Activated naive CD8-positive, alpha-beta T cell treated with anti-CD3 and anti-CD28 coated beads for 36 hours (primary cell): ENCODE measurements at regions not wholly inside any gene's neighbourhood (a gene's known extent, or its start where the extent isn't known, plus 50 kb on each side); places are given as distances from the start of the nearest gene placed in this dataset.

Source experiments
- DNase-seq: peaks from one replicate; pipeline ENCODE4 v3.0.0; 2021
- H3K27ac Mint-ChIP-seq: one replicate; pipeline ENCODE4 v1.8.0; 2022; ENCODE audit warnings: mild to moderate bottlenecking, moderate library complexity, mixed read lengths
- H3K27me3 Mint-ChIP-seq: one replicate; pipeline ENCODE4 v1.8.0; 2022; ENCODE audit warnings: mild to moderate bottlenecking, mixed read lengths
- H3K36me3 Mint-ChIP-seq: one replicate; pipeline ENCODE4 v1.8.0; 2021; ENCODE audit warnings: mild to moderate bottlenecking, mixed read lengths
- H3K4me1 Mint-ChIP-seq: one replicate; pipeline ENCODE4 v1.8.0; 2021; ENCODE audit warnings: mixed read lengths
- H3K4me3 Mint-ChIP-seq: one replicate; pipeline ENCODE4 v1.8.0; 2022; ENCODE audit warnings: mild to moderate bottlenecking, moderate library complexity, mixed read lengths
- H3K9me3 Mint-ChIP-seq: one replicate; pipeline ENCODE4 v1.8.0; 2022; ENCODE audit warnings: mixed read lengths

DNA sequence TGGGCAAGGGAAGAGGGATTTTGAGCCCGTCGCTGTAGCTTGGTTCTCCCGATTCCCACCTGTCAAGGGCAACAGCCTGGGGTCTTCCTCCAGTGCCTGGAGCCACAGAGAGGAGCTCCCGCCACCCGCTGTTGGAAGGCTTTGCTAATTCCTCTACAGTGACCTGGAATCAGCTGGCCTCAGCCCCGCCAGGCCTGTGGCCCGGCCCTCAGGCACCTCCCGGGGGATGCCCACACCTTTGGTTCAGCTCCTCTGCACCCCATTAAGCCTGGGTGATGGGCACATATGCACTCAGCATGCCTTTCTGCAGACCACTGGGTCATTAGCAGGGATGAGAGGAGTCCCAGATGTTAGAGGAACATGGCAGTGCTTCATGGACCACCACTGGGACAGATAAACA, 121.4 kb upstream of the MKI67 start:
- Mint-ChIP-seq H3K27me3 (no peaks in the 10 kb centered on the region), H3K9me3 (no peaks in the 10 kb centered on the region), H3K4me1 (no peaks in the 10 kb centered on the region), H3K4me3 (no peak overlapping the region), H3K27ac (no peak overlapping the region), H3K36me3 (no peaks in the 10 kb centered on the region)
- no peak for DNase-seq

- Mint-ChIP-seq H3K4me1 (no peaks in the 10 kb centered on the region), H3K27me3 (no peaks in the 10 kb centered on the region), H3K36me3 (no peaks in the 10 kb centered on the region), H3K27ac (no peak overlapping the region), H3K4me3 (no peak overlapping the region), H3K9me3 (no peaks in the 10 kb centered on the region)
- no peak for DNase-seq
Observed at GRCh38 chr10:128254476-128254875, 128.3 kb upstream of the MKI67 start.

DNA sequence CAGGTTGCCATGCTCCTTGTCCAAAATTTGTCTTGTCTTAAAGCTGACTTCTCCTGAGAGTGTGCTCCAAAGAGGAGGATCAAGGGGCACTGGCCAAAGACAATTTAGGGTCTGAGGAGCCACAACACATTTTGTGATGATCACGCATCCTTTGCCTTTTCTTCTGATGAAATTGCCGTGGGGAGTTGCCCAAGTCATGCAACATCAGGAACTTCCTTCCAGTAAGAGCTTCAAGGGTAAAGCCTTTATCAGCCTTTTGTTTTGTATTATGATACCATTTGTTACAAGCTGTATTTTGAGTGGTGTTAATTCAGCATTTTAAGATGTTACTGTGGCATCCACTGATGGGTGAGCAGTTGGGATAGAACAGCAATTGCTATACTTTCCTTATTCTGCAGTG, 131.2 kb upstream of the MKI67 start:
- Mint-ChIP-seq H3K4me1 (no peaks in the 10 kb centered on the region), H3K9me3 (no peaks in the 10 kb centered on the region), H3K27ac (no peak overlapping the region), H3K36me3 (no peaks in the 10 kb centered on the region), H3K4me3 (no peak overlapping the region), H3K27me3 (peaks cover 1% of the 10 kb centered on the region)
- DNase-seq, result no peak

GRCh38 chr10:128258421-128258976, 132.3 kb upstream of the MKI67 start:
- H3K27me3 Mint-ChIP-seq, result peaks cover 12% of the 10 kb centered on the region
- no peaks in the 10 kb centered on the region for H3K36me3 Mint-ChIP-seq
- no peaks in the 10 kb centered on the region for H3K4me1 Mint-ChIP-seq
- no peak overlapping the region for H3K27ac Mint-ChIP-seq
- DNase-seq, result no peak
- no peaks in the 10 kb centered on the region for H3K9me3 Mint-ChIP-seq
- H3K4me3 Mint-ChIP-seq, result no peak overlapping the region

DNA sequence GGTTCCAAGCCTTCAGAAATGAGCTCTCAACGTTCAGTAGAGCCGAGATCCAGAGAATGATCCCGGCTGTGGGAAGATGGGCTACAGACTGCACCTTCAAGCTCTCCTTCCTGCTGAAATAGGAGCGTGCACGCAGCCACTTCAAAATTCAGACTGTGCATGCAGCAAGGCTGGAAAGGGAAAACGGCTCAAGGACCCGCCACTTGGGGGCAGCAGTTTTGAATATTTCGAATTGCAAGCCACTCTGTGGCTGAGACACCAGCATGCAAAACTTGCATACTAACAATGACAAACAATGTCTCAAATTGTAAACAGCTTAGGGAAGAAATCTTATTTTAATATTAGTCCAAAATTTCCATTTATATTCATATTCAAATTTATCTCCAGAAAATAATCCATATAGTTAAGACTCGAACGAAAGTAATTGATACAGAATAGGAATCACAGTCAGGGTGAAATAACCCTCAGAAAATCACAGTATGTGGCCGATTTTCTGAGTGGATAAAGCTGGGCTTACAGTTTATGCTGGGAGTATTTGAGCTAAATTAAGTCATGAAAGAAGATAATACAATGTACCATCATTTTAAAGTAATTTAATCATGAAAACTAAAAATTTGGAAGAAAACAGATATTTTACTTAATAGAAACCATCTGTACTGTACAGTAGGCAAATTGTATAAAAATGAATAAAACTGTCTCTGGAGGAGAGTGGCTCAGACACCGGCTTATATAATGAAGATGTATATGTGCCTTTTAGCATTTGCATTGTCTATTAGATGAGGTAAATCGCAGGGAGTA, 137.9 kb upstream of the MKI67 start:
- peak; percentile 24 for DNase-seq
- H3K27me3 Mint-ChIP-seq, result peaks cover 57% of the 10 kb centered on the region
- no peak overlapping the region for H3K27ac Mint-ChIP-seq
- H3K9me3 Mint-ChIP-seq, result no peaks in the 10 kb centered on the region
- H3K36me3 Mint-ChIP-seq, result no peaks in the 10 kb centered on the region
- no peaks in the 10 kb centered on the region for H3K4me1 Mint-ChIP-seq
- H3K4me3 Mint-ChIP-seq, result no peak overlapping the region

- no peaks in the 10 kb centered on the region for H3K9me3 Mint-ChIP-seq
- H3K27me3 Mint-ChIP-seq, result peaks cover 60% of the 10 kb centered on the region
- H3K4me3 Mint-ChIP-seq, result no peak overlapping the region
- no peaks in the 10 kb centered on the region for H3K36me3 Mint-ChIP-seq
- no peak for DNase-seq
- no peak overlapping the region for H3K27ac Mint-ChIP-seq
- H3K4me1 Mint-ChIP-seq, result no peaks in the 10 kb centered on the region
Observed at GRCh38 chr10:128265596-128265995, 139.4 kb upstream of the MKI67 start.

DNA sequence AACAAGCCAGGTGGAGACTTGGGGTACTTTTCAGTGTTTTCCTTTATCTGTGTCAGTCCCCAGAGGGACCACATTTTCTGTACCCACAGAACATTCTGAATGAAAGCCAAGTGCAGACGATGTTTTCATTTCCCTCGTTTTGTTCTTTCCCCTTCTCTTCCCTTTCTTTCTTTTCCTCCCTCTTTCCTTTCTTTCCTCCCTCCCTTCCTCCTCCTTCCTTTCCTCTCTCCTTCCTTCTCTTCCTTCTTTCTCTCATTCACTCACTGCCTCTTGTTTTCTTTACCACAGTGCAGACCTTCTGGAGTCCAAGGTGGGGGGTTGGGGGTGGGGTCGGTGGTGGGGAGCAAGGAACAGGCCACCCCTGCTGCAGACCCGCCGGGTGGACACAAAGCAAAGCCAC, 141.4 kb upstream of the MKI67 start:
- H3K4me3 Mint-ChIP-seq, result no peak overlapping the region
- peaks cover 69% of the 10 kb centered on the region for H3K27me3 Mint-ChIP-seq
- no peaks in the 10 kb centered on the region for H3K36me3 Mint-ChIP-seq
- no peaks in the 10 kb centered on the region for H3K9me3 Mint-ChIP-seq
- no peak overlapping the region for H3K27ac Mint-ChIP-seq
- H3K4me1 Mint-ChIP-seq, result no peaks in the 10 kb centered on the region
- no peak for DNase-seq

GRCh38 chr10:128268015-128268722, 141.9 kb upstream of the MKI67 start:
- H3K9me3 Mint-ChIP-seq, result no peaks in the 10 kb centered on the region
- H3K4me3 Mint-ChIP-seq, result no peak overlapping the region
- peak; percentile 15 for DNase-seq
- H3K27ac Mint-ChIP-seq, result no peak overlapping the region
- H3K4me1 Mint-ChIP-seq, result no peaks in the 10 kb centered on the region
- peaks cover 66% of the 10 kb centered on the region for H3K27me3 Mint-ChIP-seq
- no peaks in the 10 kb centered on the region for H3K36me3 Mint-ChIP-seq

GRCh38 chr10:128274938-128275337, 148.7 kb upstream of the MKI67 start:
- Mint-ChIP-seq H3K4me1 (peaks cover 10% of the 10 kb centered on the region), H3K36me3 (no peaks in the 10 kb centered on the region), H3K4me3 (peak overlapping the region; percentile 18), H3K27ac (no peak overlapping the region), H3K27me3 (peaks cover 57% of the 10 kb centered on the region), H3K9me3 (no peaks in the 10 kb centered on the region)
- no peak for DNase-seq

- Mint-ChIP-seq H3K9me3 (no peaks in the 10 kb centered on the region), H3K36me3 (no peaks in the 10 kb centered on the region), H3K4me3 (peak overlapping the region; percentile 18), H3K4me1 (peaks cover 10% of the 10 kb centered on the region), H3K27me3 (peaks cover 56% of the 10 kb centered on the region), H3K27ac (no peak overlapping the region)
- DNase-seq, result no peak
Observed at GRCh38 chr10:128275388-128276177, 149.4 kb upstream of the MKI67 start.

GRCh38 chr10:128277267-128277840, 151.1 kb upstream of the MKI67 start:
- no peak overlapping the region for H3K4me3 Mint-ChIP-seq
- H3K9me3 Mint-ChIP-seq, result no peaks in the 10 kb centered on the region
- H3K27me3 Mint-ChIP-seq, result peaks cover 47% of the 10 kb centered on the region
- H3K4me1 Mint-ChIP-seq, result peaks cover 12% of the 10 kb centered on the region
- H3K27ac Mint-ChIP-seq, result no peak overlapping the region
- no peaks in the 10 kb centered on the region for H3K36me3 Mint-ChIP-seq
- no peak for DNase-seq

- Mint-ChIP-seq H3K4me1 (peaks cover 12% of the 10 kb centered on the region), H3K9me3 (no peaks in the 10 kb centered on the region), H3K27ac (no peak overlapping the region), H3K27me3 (peaks cover 42% of the 10 kb centered on the region), H3K4me3 (no peak overlapping the region), H3K36me3 (no peaks in the 10 kb centered on the region)
- no peak for DNase-seq
Observed at GRCh38 chr10:128278362-128278761, 152.1 kb upstream of the MKI67 start.

DNA sequence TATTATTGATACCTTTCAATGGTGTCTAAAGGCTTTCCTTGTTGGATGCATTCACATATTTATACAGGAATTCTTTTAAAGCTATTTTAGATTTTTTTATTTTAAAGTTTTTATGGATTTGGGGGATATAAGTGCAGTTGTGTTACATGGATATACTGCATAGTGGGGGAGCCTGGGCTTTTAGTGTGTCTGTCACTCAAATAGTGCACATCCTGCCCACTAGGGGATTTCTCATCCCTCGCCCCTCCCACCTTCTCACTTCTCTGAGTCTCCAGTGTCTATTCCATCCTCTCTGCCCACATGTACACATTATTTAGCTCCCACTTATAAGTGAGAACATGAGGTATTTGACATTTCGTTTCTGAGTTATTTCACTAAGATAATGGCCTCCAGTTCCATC, 154.0 kb upstream of the MKI67 start:
- DNase-seq, result no peak
- Mint-ChIP-seq H3K4me1 (peaks cover 4% of the 10 kb centered on the region), H3K27ac (no peak overlapping the region), H3K9me3 (no peaks in the 10 kb centered on the region), H3K27me3 (peaks cover 26% of the 10 kb centered on the region), H3K4me3 (no peak overlapping the region), H3K36me3 (no peaks in the 10 kb centered on the region)

- H3K4me3 Mint-ChIP-seq, result no peak overlapping the region
- peaks cover 26% of the 10 kb centered on the region for H3K27me3 Mint-ChIP-seq
- no peaks in the 10 kb centered on the region for H3K9me3 Mint-ChIP-seq
- H3K27ac Mint-ChIP-seq, result no peak overlapping the region
- H3K36me3 Mint-ChIP-seq, result no peaks in the 10 kb centered on the region
- H3K4me1 Mint-ChIP-seq, result peaks cover 1% of the 10 kb centered on the region
- no peak for DNase-seq
Observed at GRCh38 chr10:128281343-128281742, 155.1 kb upstream of the MKI67 start.

DNA sequence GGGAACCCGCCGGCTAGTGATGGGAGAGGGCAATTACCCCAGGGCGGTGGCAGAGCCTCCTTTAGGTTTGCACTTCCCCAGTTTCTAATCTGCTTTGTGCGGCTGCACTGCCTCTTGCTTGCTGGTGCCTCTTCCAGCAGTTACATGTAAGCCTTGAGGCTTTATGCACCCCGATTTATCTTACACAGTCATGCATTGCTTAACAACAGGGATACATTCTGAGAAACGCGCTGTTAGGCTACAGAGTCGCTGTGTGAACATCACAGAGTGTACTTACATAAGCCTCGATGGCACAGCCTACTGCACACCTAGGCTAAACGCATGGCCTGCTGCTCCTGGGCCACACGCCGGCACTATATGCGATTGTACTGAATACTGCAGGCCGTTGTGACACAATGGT, 155.6 kb upstream of the MKI67 start:
- H3K36me3 Mint-ChIP-seq, result no peaks in the 10 kb centered on the region
- H3K27me3 Mint-ChIP-seq, result peaks cover 26% of the 10 kb centered on the region
- peaks cover 1% of the 10 kb centered on the region for H3K4me1 Mint-ChIP-seq
- no peaks in the 10 kb centered on the region for H3K9me3 Mint-ChIP-seq
- DNase-seq, result no peak
- H3K27ac Mint-ChIP-seq, result no peak overlapping the region
- no peak overlapping the region for H3K4me3 Mint-ChIP-seq
